Mesodermal cell (in vitro differentiated cells): ENCODE measurements at regions not wholly inside any gene's neighbourhood (a gene's known extent, or its start where the extent isn't known, plus 50 kb on each side); places are given as distances from the start of the nearest gene placed in this dataset.
"Not testable (repeated sequence)": the region's sequence is repeated elsewhere in the genome, so short reads cannot be mapped to it uniquely, and the experiment has no call there.

Source experiments
- H3K27ac ChIP-seq: 2 replicates; pipeline ENCODE4 v1.7.0; 2013; ENCODE audit warnings: mild to moderate bottlenecking, low read depth, low read length, moderate library complexity; ENCODE audit not compliant: severe bottlenecking
- H3K36me3 ChIP-seq: 2 replicates; pipeline ENCODE4 v1.7.1; 2013; ENCODE audit warnings: mild to moderate bottlenecking, low read length, moderate library complexity; ENCODE audit not compliant: control insufficient read depth, insufficient read depth
- H3K4me1 ChIP-seq: one replicate; pipeline ENCODE4 v1.7.1; 2013; ENCODE audit warnings: mild to moderate bottlenecking, low read length; ENCODE audit not compliant: insufficient read depth, control insufficient read depth, poor library complexity, severe bottlenecking
- H3K4me3 ChIP-seq: 2 replicates; pipeline ENCODE4 v1.7.0; 2013; ENCODE audit warnings: low read length, control low read depth, mild to moderate bottlenecking; ENCODE audit not compliant: insufficient read depth, poor library complexity, severe bottlenecking; ENCODE audit errors: extremely low read depth
- H3K9me3 ChIP-seq: 2 replicates; pipeline ENCODE4 v1.7.1; 2013; ENCODE audit warnings: mild to moderate bottlenecking, low read length, moderate library complexity; ENCODE audit not compliant: control insufficient read depth
- WGBS, 2 experiments: methylation state at CpG; one replicate each; pipeline ENCODE4 v1.1.5; 2013; ENCODE audit warnings: missing lambda C conversion rate in 2 of 2; ENCODE audit not compliant: insufficient coverage in 2 of 2; 5-methylcytosine and 5-hydroxymethylcytosine counted together

- H3K9me3 ChIP-seq: no peaks in the 10 kb centered on the region
- no CpG with 5 or more reads among the region's 1 CpG for WGBS, 2 experiments
- no peaks in the 10 kb centered on the region for H3K36me3 ChIP-seq
- no peak overlapping the region for H3K27ac ChIP-seq
- H3K4me3 ChIP-seq: no peak overlapping the region
- H3K4me1 ChIP-seq: peaks cover 12% of the 10 kb centered on the region
Measured at GRCh38 chr12:46480724-46481123, 108.2 kb upstream of the SLC38A2 start.

GRCh38 chr12:46480316-46480715 is 107.7 kb upstream of the SLC38A2 start:
- no peak overlapping the region for H3K27ac ChIP-seq
- WGBS, 2 experiments: 73 to 95% methylated on average over 2 to 3 of the region's 3 CpGs
- H3K4me1 ChIP-seq: peaks cover 12% of the 10 kb centered on the region
- no peaks in the 10 kb centered on the region for H3K36me3 ChIP-seq
- no peak overlapping the region for H3K4me3 ChIP-seq
- no peaks in the 10 kb centered on the region for H3K9me3 ChIP-seq

DNA sequence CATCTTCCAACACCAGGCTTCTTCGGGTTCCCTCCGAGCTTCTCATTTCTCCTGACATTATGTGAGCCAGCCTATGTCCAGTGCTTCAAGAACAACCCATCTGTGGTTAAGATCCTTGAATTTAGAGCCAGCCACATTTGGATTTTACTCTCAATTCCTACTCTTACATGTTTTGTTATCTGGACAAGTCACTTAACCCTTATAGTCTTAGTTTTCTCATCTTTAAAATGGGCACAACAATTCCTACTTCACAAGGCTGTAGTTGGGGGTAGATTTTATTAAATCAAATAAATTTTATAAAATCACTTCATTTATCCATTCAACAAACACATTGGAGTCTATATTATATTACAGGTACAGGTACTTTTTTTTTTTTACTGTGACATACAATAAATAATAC is 105.5 kb upstream of the SLC38A2 start:
- H3K27ac ChIP-seq: no peak overlapping the region
- H3K4me3 ChIP-seq: no peak overlapping the region
- H3K9me3 ChIP-seq: no peaks in the 10 kb centered on the region
- no peaks in the 10 kb centered on the region for H3K36me3 ChIP-seq
- peaks cover 26% of the 10 kb centered on the region for H3K4me1 ChIP-seq
- WGBS, 2 experiments: 91 to 94% methylated on average over 2 of the region's 2 CpGs

- peaks cover 32% of the 10 kb centered on the region for H3K4me1 ChIP-seq
- no peak overlapping the region for H3K27ac ChIP-seq
- no peaks in the 10 kb centered on the region for H3K9me3 ChIP-seq
- H3K4me3 ChIP-seq: no peak overlapping the region
- H3K36me3 ChIP-seq: no peaks in the 10 kb centered on the region
Measured at GRCh38 chr12:46477541-46477940, 105.0 kb upstream of the SLC38A2 start.

- H3K4me3 ChIP-seq: no peak overlapping the region
- no peaks in the 10 kb centered on the region for H3K36me3 ChIP-seq
- no peaks in the 10 kb centered on the region for H3K9me3 ChIP-seq
- WGBS, 2 experiments: 93 to 100% methylated on average over 2 of the region's 3 CpGs
- peaks cover 39% of the 10 kb centered on the region for H3K4me1 ChIP-seq
- H3K27ac ChIP-seq: no peak overlapping the region
Measured at GRCh38 chr12:46475972-46476645, 103.5 kb upstream of the SLC38A2 start.

GRCh38 chr12:46474385-46474784 is 101.8 kb upstream of the SLC38A2 start:
- not testable (repeated sequence) for H3K4me3 ChIP-seq, H3K9me3 ChIP-seq, H3K36me3 ChIP-seq
- Histone ChIP-seq H3K4me1 (peaks cover 43% of the 10 kb centered on the region), H3K27ac (peak overlapping the region; percentile 90)
- 89 to 97% methylated on average over 6 to 9 of the region's 9 CpGs for WGBS, 2 experiments

- Histone ChIP-seq H3K36me3 (no peaks in the 10 kb centered on the region), H3K9me3 (no peaks in the 10 kb centered on the region), H3K27ac (peak overlapping the region; percentile 90), H3K4me1 (peaks cover 43% of the 10 kb centered on the region), H3K4me3 (no peak overlapping the region)
- 34 to 83% methylated on average over 1 to 4 of the region's 8 CpGs for WGBS, 2 experiments
Measured at GRCh38 chr12:46473634-46474329, 101.2 kb upstream of the SLC38A2 start.

DNA sequence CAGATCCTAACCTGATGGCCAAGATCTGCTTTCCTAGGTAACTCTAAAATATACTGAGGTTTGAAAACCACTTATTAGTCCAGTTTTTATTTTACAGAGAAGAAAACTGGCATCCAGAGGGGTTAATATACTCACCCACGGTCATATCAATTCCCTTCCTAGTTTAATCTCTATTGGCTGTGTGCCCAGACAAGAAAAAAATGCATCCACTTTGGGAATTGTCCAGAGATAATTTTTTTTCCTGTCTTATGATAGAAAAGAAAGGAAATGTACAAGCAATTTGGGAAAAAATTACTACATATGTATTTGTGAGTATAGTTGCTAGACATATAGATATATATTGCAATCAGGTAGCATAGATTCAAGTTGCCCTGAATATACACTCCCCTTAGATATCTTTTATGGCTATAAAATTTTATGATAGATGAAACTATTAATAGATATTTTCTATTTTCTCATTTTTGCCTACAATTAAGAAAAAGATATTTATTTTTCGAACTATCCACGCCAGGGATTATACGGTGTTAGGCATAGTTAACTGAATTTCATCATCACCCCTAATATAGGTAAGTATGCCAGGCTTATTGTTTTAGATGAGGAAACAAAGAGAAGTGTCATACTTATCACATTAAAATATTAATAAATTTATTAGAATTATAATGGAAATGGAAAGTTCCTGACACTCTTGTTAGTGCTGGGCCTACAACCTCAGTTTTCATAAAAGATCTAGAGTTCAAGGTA is 100.5 kb upstream of the SLC38A2 start:
- Histone ChIP-seq H3K4me3 (no peak overlapping the region), H3K27ac (peak overlapping the region; percentile 90), H3K4me1 (peaks cover 42% of the 10 kb centered on the region), H3K9me3 (no peaks in the 10 kb centered on the region), H3K36me3 (no peaks in the 10 kb centered on the region)
- no CpG with 5 or more reads among the region's 4 CpGs for WGBS, 2 experiments

- no peaks in the 10 kb centered on the region for H3K36me3 ChIP-seq
- H3K27ac ChIP-seq: no peak overlapping the region
- 93% methylated on average over 5 of the region's 5 CpGs; no CpG with 5 or more reads in 1 of the 2 experiments for WGBS, 2 experiments
- H3K4me1 ChIP-seq: peaks cover 34% of the 10 kb centered on the region
- no peak overlapping the region for H3K4me3 ChIP-seq
- no peaks in the 10 kb centered on the region for H3K9me3 ChIP-seq
Measured at GRCh38 chr12:46472144-46472705, 99.7 kb upstream of the SLC38A2 start.

DNA sequence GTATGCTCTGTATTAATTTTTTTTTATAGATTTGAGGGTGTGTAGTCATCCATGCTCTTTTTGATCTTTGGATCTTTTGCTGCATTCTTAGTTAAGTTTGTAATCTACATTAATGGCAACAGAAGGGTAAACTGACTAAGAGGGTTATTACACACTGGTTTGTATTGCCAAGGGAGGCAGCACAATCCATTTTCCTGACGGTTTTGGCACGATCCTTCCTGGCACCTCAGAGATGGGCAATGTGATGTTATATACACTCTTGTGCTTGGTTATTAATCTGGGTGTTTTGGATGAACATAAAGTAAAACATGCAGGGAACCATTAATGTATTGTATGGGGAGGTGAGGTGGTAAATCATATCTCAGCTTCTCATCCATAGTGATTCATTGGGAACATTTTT is 98.8 kb upstream of the SLC38A2 start:
- no peak overlapping the region for H3K4me3 ChIP-seq
- 87 to 100% methylated on average over 2 of the region's 2 CpGs for WGBS, 2 experiments
- H3K9me3 ChIP-seq: no peaks in the 10 kb centered on the region
- no peaks in the 10 kb centered on the region for H3K36me3 ChIP-seq
- H3K27ac ChIP-seq: no peak overlapping the region
- H3K4me1 ChIP-seq: peaks cover 31% of the 10 kb centered on the region
